Activated naive CD4-positive, alpha-beta T cell treated with anti-CD3 and anti-CD28 coated beads, Interleukin-2, amount 50 U/mL, for 24 hours (primary cell): ENCODE measurements at regions not wholly inside any gene's neighbourhood (a gene's known extent, or its start where the extent isn't known, plus 50 kb on each side); places are given as distances from the start of the nearest gene placed in this dataset.

ENCODE experiments used
- H3K27ac Mint-ChIP-seq: one replicate; pipeline ENCODE4 v1.8.0; 2021; ENCODE audit warnings: mild to moderate bottlenecking, mixed read lengths
- H3K27me3 Mint-ChIP-seq: one replicate; pipeline ENCODE4 v1.8.0; 2021; ENCODE audit warnings: mixed read lengths
- H3K36me3 Mint-ChIP-seq: one replicate; pipeline ENCODE4 v1.8.0; 2021; ENCODE audit warnings: mixed read lengths
- H3K4me1 Mint-ChIP-seq: one replicate; pipeline ENCODE4 v1.8.0; 2021; ENCODE audit warnings: mixed read lengths
- H3K4me3 Mint-ChIP-seq: one replicate; pipeline ENCODE4 v1.8.0; 2021; ENCODE audit warnings: mild to moderate bottlenecking, mixed read lengths
- H3K9me3 Mint-ChIP-seq: one replicate; pipeline ENCODE4 v1.8.0; 2021; ENCODE audit warnings: mixed read lengths

GRCh38 chr13:48603375-48603774 lies 50.4 kb upstream of the CYSLTR2 start:
- Mint-ChIP-seq H3K4me1 (peaks cover 9% of the 10 kb centered on the region), H3K36me3 (peaks cover 2% of the 10 kb centered on the region), H3K9me3 (peaks cover 14% of the 10 kb centered on the region), H3K27ac (no peak overlapping the region), H3K27me3 (no peaks in the 10 kb centered on the region), H3K4me3 (no peak overlapping the region)
